KG1 (cell line): ENCODE measurements at regions not wholly inside any gene's neighbourhood (a gene's known extent, or its start where the extent isn't known, plus 50 kb on each side); places are given as distances from the start of the nearest gene placed in this dataset.
"Not testable (repeated sequence)": the region's sequence is repeated elsewhere in the genome, so short reads cannot be mapped to it uniquely, and the experiment has no call there.

ENCODE experiments used
- DNase-seq: peaks from one replicate; lab custom pipeline; 2025; lab: John Stamatoyannopoulos, UW

DNA sequence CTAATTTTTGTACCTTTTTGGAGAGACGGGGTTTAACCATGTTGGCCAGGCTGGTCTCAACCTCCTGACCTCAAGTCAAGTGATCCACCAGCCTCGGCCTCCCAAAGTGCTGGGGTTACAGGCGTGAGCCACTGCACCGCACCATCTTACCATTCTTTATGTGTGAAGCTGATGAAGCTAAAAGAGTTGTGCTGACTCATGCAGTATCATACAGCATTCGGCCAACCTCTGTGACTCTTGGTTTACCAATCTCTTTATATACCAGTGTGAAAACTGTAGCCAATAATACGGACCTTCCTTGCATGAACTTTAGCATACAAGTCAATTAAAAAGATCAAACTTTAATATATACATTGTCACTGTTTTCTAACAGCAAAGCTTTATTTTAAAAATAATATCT, 878.2 kb upstream of the MBL2 start:
- DNase-seq: no peak

DNA sequence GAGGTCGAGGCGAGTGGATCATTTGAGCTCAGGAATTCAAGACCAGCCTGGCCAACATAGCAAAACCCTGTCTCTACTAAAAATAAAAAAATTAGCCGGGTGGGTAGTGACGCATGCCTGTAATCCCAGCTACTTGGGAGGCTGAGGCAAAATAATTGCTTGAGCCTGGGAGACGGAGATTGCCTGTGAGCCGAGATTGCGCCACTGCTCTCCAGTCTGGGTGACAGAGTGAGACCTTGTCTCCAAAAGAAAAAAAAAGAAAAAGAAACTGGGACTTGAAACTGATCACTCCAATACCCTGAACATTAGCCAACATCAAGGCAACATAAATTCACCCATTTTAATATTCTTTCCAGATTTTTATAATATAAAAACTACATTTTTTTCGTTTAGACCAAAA, 874.6 kb upstream of the MBL2 start:
- not testable (repeated sequence) for DNase-seq

DNA sequence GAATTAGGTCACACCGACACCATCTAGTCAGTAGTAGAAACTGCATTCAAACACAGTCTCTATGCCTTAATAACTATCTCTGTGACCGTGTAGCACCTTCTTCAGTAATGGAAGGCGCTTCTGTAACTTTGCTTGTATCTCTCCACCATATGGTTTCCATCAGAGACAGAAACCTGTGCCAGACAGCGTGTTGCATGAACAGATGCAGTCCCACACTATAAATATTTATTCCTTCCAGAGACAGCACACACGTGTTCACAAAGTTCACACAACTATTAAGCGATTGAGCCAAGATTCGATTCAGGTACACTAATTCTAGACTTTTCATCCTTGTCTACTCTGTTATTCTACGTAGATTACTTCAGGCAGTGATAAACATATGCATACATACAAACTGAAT, 873.9 kb upstream of the MBL2 start:
- no peak for DNase-seq

DNA sequence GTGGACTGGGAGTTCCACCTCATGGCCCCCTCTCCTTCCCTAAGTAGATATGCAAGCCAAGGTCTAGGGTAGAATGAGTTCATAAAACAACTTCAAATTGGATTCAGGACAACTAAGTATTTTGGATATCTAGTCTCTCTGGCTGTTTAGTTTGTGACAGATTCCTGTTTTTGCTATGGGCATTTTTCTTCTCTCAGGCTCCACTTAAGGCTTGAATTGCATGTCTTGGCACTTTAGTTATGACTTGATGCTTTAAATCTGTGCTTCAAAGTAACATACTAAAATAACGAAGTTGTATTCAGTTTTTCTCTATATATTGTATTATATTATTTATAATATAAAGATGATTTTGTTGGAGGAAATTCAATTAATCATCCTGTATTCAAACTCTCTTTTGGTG, 873.4 kb upstream of the MBL2 start:
- DNase-seq: no peak

DNA sequence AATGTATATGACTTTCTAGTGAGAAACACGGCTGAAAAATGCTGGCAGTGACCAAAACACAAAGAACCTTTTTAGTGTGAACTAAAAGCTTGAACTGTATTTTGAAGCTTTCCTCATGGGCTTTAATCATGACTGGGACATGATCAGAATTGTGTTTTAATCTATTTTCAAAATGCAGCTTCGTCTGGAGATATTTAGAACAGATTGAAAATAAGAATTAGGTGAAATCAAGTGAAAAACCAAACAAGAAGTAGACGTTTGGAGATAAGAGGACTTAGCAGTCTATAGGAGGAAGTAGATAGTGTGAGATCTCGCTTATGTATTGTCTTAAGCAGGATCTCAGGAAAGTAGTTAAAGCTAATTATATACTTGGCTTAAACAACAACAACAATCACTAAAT, 865.4 kb upstream of the MBL2 start:
- DNase-seq: no peak

DNA sequence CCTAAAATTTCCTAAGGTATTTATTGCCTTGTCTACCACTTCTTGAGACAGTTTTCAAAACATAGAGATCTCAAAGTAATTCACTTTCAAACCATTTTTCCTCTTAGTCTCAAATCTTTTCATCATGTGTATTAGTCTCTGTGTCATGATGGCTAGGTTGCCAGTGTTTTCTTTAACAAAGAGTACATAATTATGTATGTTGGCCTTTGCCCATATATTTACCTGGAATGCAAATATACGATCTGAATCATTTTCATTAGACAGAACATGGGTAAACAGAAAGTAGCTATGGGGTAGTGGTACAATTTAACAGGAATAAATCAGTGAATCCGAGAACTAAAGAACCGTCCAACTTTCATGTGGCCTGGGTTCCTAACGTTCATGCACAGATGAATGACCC, 852.1 kb upstream of the MBL2 start:
- DNase-seq: no peak

DNA sequence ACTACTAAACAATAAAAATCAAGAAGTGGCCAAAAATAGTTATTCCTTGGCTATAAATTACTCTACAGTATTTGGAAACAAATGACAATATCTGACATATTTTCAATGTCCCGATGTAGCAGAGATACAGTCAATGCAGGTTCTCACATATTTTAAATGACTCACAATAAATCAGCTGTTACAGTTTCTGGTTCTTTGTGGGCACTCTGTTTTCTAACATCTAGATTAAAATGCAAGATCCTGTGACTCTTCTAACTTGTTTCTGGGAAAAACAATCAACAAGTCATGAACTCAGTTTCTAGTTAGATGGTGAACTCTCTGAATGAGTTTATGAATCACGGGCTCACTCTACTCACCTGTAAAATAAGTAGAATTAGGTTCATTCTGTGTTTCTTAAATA, 849.6 kb upstream of the MBL2 start:
- DNase-seq: no peak

DNA sequence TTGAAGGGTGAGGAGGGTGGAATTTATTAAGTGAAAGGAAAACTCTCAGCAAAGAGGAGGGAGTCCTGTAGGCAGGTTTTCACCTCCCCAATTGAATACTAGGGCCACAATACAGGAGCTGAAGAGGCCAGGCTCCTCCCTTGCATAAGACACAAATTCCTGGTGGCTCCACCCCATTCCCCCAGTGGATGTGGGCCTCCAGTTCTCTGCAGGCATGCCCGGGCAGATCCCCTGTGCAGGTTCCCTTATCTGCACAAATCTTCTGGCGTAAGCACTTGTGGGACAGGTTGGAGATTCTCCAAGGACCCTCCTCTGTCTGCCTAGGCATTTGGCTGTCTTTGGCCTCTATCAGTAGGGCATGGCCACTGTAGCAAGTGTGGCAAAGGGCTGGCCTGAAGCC, 847.1 kb upstream of the MBL2 start:
- DNase-seq: no peak

DNA sequence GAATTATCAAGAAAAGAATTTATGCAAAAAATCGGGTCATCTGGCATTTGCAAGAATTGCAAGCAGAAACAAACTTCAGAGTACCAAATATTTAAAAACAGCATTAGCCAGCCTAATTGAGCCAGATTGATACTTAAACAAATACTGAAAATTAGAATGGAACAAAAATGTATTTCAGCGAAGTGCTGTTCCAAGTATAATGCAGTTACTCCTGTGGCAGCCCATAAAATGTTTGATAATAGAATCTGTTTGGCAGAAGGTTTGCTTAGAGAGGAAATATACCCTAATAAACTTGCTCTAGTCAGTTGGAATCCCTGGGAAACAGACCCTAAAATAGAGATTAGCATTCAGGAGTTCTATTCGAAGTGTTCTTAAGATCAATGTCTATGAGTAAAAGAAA, 835.1 kb upstream of the MBL2 start:
- no peak for DNase-seq

DNA sequence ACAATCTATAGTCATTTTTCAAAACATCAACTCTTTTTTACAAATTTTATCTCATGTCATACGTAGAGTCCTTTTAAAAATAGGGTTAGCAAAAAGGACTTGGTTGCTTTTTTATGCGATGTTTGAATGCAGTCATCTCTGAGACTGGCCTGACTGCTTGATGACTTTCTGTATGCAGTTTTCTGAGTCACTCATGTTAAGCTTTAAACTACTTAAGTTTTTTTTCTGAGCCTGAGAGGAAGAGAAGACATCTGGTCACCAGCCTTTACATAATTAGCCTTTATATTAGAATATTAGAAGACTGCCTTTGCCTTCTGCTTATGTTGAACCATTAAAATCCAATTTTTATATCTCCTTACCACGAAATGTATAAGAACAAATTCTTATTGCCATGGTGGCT, 834.4 kb upstream of the MBL2 start:
- DNase-seq: no peak

DNA sequence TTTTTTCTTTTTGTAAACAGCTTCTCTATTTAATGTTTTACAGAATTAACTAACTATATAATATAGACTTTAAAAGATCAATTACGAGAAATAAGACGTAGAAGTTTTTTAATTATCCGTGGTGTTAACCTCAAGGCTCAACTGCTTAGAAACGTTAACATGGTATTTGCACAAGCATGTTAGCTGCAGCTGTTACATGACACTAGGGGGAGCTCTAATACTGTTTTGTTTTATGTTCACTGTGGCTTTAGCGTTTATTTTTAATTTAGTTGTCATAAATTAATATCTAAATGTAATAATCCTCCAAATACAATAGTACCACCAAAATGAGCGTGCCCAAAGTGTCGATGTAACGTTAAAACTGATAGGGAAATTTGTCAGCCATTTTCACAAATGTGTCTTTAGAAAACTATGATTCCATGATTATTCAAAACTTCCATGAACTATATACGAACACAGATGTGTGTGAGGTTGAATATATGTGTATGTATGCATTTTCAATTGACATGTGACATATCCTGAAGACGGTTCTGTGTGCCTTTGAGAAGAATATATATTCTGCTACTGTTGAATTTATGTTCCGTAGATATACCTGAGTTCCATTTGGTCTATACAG, 828.8 kb upstream of the MBL2 start:
- DNase-seq: peak; percentile 4

DNA sequence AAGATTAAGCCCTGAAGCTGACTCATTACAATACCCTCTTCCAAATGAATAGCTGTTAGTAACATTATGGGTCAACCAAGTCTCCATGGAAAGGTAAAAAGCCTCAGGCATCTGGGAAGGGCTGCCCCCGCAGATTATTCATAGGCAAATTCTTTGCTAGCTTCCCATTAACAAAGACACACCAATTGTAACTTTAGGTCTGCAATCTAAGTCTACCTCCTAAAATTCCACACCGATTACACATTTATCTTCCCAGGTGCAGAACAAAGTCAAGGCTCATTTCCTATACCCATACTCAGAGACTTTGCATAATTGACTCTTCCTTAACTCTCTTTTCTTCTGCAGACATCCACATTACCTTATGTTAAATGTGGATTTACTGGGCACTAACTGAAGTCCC, 826.3 kb upstream of the MBL2 start:
- DNase-seq: no peak

DNA sequence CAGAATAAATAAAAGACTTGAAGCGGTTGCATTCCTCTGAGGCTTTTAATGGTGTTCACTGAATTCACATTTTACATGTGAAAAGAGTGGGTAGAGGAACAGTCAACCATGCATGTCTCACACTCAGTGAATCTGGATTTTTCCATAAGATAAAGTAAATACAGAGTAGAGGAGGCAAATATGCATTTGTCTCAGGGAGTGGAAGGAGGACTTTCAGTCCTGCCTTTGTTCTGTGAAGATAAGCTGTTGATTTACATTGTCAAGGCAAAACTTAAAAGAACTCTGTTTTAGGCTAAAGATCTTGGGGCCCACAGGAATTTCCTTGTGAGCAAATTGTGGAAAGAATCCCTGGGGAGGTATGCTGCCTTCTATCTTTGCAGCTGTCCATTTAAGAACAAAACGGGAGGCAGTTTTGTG, 825.3 kb upstream of the MBL2 start:
- DNase-seq: no peak

DNA sequence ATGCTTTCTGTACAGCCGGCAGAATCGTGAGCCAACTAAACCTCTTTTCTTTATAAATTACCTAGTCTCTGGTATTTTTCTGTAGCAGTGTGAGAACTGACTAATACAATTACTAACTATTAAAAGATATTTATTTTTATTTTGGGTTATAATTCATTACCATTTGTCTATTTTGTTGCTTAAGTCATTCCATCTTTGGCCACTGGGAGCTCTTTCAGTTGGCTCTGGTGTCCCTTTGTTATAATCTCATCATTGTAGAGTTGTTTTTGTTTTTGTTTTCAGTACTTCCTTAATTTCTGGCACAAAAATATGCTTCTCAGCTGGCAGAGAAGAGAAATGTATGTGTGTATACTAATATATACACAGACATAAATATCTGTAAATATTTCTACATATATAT, 807.9 kb upstream of the MBL2 start:
- no peak for DNase-seq

DNA sequence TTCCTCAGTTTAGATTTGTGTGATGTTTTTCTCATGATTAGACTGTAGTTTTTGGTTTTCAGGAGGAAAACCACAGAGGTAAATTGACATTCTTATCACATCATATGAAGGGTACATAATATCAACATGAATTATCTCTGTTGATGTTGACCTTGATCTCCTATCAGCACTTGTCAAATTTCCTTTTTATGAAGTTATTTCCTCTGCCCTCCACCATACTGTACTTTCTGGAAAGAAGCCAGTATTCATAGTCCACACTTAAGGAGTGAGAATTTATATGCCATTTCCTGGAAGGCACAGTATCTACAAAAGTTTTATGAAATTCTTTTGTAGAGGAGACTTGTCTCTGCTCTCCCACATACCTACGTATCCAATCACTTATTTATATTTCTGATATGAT, 807.2 kb upstream of the MBL2 start:
- no peak for DNase-seq

DNA sequence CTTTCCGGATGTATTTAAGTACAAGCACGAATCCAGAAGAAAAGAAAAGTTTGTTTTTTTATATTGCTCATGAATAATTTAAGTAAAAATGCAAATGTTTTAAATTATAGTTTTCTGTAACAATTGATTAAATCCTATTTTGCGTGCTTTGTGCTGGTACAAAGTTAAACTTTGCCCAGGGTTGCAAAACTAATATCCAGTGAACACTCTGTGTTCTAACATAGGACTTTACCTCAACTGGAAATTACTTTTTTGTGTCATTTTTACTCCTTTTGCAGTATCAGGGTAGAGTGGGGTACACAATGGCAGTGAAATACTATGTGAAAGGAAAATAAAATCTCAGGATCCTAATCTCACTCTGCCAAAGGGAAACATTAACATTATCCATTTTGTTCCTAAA, 801.4 kb upstream of the MBL2 start:
- DNase-seq: no peak

DNA sequence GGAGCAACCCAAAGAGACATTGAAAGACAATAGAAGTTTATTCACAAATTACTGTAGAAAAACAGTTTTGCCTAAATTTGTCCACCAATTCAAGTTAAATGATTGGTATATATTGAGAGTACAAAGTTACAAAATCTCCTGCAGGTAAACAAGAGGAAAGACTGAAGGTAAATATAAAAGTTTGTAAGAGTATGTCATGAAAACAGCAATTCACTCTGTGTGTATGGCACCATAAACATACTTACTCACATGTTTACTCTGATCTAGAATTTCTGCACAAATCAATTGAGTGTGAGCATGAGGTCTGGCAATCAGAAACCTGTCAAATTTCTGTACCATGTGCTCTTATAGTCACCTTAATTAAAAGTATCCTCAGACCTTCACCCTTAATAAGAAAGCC, 800.9 kb upstream of the MBL2 start:
- no peak for DNase-seq

DNA sequence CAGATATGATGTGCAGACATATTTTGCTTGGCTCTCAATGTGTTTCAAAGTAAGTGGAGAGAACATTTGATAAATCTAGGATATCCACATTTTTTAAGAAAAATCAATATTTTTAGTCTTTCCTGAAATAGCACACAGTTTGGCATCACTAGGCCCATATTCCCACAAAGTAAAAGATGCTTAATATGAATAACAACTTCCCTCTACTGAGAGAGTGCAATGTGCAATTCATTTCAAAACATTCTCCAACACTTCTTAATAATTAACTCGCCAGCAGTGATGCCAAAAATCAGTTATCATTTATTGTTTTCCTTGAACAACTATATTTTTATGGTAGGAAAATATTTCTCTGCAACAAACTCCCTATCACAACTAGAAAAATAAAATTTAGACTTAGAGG, 800.2 kb upstream of the MBL2 start:
- no peak for DNase-seq

DNA sequence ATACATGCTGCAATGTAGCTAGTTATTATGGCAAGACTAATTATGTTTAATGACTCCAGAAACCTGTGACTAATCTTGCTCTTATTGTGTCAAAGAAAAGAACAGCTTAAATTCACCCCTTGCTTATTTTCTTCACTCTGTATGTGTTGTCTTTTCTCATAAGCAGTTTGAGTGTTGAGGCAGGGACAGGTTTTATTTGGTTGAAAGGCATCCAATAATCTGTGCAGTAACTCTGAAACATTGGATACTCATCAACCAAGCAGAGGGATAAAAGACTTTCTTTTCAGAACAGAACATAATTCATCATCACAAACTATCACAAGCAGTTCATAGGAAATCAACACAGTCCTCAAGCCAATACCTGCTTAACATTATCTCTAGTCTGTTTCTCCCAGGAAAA, 797.6 kb upstream of the MBL2 start:
- no peak for DNase-seq

DNA sequence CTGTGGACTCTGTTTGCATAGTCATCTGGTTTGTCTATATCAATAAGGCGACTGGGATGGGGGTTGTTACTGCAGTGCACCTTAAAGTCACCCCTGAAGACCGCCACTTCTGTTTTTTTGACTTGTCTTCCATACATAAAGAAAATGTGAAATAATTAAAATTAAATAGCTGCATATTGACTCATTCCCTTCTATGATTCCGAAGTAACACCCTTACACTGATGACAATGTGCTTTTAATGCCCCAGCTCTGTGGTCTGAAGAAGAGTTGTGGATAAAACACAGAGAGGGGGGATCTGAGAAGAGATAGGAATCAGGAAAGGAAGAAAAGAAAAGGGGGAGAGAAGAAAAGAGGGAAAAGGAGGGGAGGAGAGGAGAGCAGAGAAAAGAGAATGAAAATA, 796.9 kb upstream of the MBL2 start:
- DNase-seq: no peak

DNA sequence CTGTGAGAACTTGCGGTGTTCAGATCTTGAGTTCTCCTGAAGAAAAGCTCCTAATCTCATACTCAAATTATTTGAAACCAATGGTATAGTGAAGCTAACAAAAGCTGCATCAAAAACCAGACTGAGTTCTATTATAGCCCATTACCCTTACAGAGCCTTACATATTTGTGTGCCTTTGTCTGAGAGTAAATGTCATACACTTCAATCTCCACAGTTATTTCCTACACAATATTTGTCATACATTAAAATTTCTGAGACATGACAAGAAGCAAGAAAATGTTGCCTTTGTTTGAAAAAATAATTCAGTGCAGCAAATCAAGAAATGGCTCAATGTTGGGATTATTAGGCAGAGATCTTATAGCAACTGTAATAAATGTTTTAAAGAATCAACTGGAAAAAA, 776.1 kb upstream of the MBL2 start:
- no peak for DNase-seq

DNA sequence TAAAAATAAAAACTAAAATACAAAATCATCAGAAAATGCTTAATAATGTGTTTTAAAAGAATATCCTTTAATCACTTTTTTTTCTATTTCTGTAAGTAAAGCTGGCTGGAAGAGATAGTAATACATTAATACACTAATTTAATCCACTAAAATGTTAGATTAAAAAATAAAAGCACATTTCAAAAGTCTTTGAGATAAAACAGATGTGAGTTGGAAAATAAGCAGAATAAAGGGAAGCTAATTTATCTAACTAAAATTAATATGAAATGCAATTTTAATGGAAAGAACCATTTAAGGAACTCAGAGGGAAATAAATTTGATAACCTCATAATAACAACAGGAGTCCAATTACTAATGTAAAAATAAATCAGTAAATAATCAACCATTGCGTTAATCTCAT, 774.8 kb upstream of the MBL2 start:
- no peak for DNase-seq

DNA sequence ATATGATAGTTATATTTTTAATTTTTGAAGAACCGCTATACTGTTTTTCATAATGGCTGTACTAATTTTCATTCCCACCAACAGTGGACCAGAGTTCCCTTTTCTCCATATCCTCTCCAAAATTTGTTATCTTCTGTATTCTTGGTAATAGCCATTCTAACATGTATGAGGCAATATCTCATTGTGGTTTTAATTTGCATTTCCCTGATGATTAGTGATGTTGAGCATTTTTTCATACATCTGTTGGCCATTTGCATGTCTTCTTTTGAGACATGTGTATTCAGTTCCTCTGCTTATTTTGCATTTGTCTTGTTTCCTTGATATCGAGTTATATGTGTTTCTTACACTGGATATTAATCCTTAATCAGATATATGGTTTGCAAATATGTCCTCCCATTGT, 770.8 kb upstream of the MBL2 start:
- no peak for DNase-seq

DNA sequence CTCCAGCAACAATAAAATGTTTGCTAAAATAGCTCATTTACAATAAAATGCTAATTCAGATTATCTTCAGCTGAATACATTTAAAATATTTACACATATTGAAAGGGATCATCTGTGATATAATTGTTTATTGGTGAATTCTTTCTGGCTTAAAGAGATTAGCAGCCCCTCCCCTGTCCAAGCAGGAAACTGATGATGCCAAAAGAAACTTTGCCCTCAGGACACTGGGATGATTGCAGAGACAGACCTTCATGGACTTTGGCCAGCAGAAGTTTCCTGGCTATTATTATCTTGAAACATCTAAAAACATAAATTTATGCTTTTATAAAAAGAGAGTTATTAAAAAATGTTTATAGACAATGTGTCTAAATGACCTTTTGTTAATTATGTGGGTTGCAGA, 764.9 kb upstream of the MBL2 start:
- no peak for DNase-seq

DNA sequence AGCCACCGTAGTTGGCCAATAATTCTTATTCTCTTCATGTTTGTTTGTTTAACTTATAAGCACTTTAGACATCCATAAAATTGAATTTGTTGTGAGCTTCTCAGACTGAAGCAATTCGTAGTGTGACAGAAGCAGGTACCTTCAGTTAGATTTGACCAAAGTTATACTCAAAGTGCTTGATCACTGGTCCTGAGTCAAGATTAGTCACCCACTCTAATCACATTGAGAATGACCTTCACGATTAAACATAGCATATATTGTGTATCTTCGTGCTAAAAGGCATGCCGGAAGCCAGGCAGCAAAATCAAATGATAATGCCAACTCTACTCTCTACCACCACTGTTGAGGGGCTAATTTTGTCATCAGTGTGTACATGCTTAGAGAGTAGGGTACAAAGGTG, 763.7 kb upstream of the MBL2 start:
- no peak for DNase-seq
